ENCODE measurements at regions not wholly inside any gene's neighbourhood (a gene's known extent, or its start where the extent isn't known, plus 50 kb on each side); places are given as distances from the start of the nearest gene placed in this dataset.
A peak's percentile ranks its signal among the peaks of the same experiment; 100 is the strongest.
"Not testable (repeated sequence)": the region's sequence is repeated elsewhere in the genome, so short reads cannot be mapped to it uniquely, and the experiment has no call there.

DNA sequence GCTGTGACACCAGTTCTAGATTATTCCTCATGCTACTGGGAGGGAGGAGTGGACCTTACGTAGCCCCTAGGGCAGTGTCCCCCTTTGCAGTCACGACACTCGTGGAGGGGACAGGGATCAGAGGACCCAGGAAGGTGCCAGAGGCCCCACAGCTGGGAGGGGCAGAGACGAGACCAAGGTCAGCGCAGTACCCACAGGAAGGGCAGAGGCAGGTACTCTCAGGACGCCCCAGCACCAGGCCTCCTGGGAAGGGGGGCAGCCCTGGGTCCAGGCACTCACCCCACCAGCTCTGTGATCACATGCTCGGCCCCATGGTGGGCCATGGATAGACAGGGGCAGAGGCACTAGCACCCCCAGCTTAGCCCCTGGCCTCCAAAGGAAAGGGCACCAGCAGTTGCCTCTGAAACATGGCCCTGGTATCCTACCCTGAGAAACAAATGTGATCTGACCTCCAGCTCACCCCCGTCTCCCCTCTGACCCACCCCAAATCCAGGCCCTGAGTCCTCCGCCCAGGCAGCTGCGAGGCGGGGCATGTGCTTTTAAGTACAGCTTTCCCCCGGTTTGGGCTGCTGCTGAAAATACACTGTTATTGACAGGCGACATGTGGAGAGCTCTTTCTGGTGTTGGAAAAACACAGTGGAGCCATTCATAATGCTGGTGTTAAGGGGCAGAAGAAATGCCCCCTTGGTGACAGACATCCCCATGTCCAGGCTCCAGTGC lies 361.9 kb downstream of the C16orf95 start:
- no peak for DNase-seq (ENCODE audit: low spot score in 2 of 2, unreplicated experiment in 2 of 2)
- TF ChIP-seq, protein P1, sequence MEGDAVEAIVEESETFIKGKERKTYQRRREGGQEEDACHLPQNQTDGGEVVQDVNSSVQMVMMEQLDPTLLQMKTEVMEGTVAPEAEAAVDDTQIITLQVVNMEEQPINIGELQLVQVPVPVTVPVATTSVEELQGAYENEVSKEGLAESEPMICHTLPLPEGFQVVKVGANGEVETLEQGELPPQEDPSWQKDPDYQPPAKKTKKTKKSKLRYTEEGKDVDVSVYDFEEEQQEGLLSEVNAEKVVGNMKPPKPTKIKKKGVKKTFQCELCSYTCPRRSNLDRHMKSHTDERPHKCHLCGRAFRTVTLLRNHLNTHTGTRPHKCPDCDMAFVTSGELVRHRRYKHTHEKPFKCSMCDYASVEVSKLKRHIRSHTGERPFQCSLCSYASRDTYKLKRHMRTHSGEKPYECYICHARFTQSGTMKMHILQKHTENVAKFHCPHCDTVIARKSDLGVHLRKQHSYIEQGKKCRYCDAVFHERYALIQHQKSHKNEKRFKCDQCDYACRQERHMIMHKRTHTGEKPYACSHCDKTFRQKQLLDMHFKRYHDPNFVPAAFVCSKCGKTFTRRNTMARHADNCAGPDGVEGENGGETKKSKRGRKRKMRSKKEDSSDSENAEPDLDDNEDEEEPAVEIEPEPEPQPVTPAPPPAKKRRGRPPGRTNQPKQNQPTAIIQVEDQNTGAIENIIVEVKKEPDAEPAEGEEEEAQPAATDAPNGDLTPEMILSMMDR (IDR thresholded peaks at IDR 0.05; ENCODE audit: unreplicated experiment), result no peak
- Mint-ChIP-seq H3K4me1 (peaks cover 34% of the 10 kb centered on the region), H3K27me3 (ENCODE audit: low read depth) (no peaks in the 10 kb centered on the region), H3K36me3 (no peaks in the 10 kb centered on the region), H3K27ac (no peak overlapping the region), H3K4me3 (no peak overlapping the region), H3K9me3 (peaks cover 10% of the 10 kb centered on the region)

DNA sequence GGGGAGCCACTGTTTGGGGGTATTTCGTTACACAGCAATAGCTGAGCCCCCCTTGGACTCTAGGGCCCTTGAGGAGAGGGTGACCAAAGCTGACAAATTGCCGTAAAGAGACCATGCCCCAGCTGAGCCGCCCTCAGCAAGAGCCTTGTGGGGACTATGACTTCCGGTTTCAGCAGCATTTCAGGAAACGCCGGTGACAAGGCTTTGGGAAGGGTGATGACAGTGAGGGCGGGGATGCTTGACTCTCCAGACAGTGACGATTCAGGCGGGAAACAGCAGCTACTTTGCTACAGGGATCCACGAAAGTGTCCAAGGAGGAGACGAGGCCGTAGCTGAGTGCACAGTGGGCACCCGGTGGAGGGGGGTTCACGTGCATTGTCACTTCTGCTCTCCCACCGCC lies 360.8 kb downstream of the C16orf95 start:
- peaks cover 10% of the 10 kb centered on the region for H3K9me3 Mint-ChIP-seq
- H3K4me3 Mint-ChIP-seq, result no peak overlapping the region
- H3K36me3 Mint-ChIP-seq, result no peaks in the 10 kb centered on the region
- TF ChIP-seq, protein P1 (IDR thresholded peaks at IDR 0.05; ENCODE audit: unreplicated experiment), result no peak
- no peaks in the 10 kb centered on the region for H3K27me3 Mint-ChIP-seq (ENCODE audit: low read depth)
- H3K4me1 Mint-ChIP-seq, result peaks cover 46% of the 10 kb centered on the region
- no peak for DNase-seq (ENCODE audit: low spot score in 2 of 2, unreplicated experiment in 2 of 2)
- no peak overlapping the region for H3K27ac Mint-ChIP-seq

DNA sequence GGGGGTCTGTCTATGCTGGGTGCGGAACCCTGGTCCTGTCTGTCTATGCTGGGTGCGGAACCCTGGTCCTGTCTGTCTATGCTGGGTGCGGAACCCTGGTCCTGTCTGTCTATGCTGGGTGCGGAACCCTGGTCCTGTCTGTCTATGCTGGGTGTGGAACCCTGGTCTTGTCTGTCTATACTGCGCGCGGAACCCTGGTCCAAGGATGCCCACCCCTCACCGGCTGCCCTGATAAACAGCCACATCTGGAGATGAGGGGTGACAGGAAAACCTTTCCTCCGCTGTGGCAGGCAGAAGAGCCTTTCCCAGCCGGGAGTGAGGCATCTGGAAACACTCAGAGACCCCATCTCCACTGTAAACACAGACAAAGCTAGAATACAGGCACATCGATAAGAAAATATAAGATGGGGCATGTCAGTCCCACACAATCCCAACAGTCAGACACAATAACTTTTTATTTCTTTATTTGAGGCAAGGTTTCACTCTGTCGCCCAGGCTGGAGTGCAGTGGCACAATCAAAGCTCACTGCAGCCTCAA lies 359.5 kb downstream of the C16orf95 start:
- H3K27ac Mint-ChIP-seq; H3K27me3 Mint-ChIP-seq (ENCODE audit: low read depth); DNase-seq (ENCODE audit: low spot score in 2 of 2, unreplicated experiment in 2 of 2); H3K4me3 Mint-ChIP-seq; H3K36me3 Mint-ChIP-seq; H3K9me3 Mint-ChIP-seq: not testable (repeated sequence)
- peaks cover 54% of the 10 kb centered on the region for H3K4me1 Mint-ChIP-seq

DNA sequence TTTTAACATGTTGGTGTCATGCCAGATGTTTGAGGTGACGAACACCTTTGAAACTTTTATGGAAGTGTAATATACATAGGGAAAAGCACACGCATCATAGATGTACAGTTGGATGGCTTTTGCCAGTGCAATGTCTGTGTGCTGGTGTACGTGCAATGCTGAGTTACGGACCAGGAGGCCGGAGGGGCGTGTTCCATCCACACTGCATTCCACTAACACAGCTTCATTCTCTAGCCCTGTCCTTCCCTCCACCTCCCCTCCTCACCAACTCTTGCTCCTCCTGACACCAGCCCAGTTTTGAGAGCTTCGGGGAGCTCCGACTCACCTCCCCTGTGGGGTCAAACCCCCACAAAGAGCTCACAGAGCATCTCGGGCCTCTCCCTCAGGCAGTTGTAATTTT lies 358.8 kb downstream of the C16orf95 start:
- peak overlapping the region; percentile 96 for H3K27ac Mint-ChIP-seq
- H3K36me3 Mint-ChIP-seq, result no peaks in the 10 kb centered on the region
- no peak overlapping the region for H3K4me3 Mint-ChIP-seq
- no peaks in the 10 kb centered on the region for H3K9me3 Mint-ChIP-seq
- peaks cover 54% of the 10 kb centered on the region for H3K4me1 Mint-ChIP-seq
- TF ChIP-seq, protein P1 (IDR thresholded peaks at IDR 0.05; ENCODE audit: unreplicated experiment), result no peak
- DNase-seq (ENCODE audit: low spot score in 2 of 2, unreplicated experiment in 2 of 2), result peak in 1 of 2 experiments; percentile 50
- H3K27me3 Mint-ChIP-seq (ENCODE audit: low read depth), result no peaks in the 10 kb centered on the region

DNA sequence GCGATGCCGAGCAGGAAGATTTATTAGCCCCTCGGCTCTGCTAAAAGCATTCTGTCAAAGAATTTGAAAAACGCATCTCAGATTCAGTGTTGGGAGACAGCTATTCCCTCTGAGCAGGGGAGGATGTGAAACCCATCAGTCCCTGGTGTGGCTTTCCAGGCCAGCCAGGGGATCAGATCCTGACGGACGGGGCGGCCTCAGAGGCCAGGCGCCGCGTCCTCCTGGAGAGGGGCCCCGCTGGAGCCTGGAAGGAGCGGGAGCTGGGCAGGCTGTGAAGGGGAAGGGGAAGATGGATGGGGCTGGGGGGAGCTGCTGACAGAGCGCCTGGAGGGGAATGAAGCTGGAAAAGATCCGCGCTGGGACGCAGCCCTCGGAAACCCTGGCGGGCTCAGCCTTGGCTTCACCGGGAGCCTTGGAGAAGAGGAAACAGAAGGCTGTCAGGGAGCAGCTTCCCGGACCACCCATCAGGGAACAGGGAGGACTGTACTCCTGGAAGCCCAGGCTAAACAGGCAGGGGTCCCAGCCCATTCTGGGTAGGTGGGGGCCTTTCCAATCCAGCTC lies 358.0 kb downstream of the C16orf95 start:
- TF ChIP-seq, protein P1 (IDR thresholded peaks at IDR 0.05; ENCODE audit: unreplicated experiment), result no peak
- Mint-ChIP-seq H3K36me3 (no peaks in the 10 kb centered on the region), H3K9me3 (no peaks in the 10 kb centered on the region), H3K27me3 (ENCODE audit: low read depth) (no peaks in the 10 kb centered on the region), H3K4me1 (peaks cover 55% of the 10 kb centered on the region), H3K27ac (peak overlapping the region; percentile 96), H3K4me3 (no peak overlapping the region)
- DNase-seq (ENCODE audit: low spot score in 2 of 2, unreplicated experiment in 2 of 2), result peak; percentile 58 to 79

DNA sequence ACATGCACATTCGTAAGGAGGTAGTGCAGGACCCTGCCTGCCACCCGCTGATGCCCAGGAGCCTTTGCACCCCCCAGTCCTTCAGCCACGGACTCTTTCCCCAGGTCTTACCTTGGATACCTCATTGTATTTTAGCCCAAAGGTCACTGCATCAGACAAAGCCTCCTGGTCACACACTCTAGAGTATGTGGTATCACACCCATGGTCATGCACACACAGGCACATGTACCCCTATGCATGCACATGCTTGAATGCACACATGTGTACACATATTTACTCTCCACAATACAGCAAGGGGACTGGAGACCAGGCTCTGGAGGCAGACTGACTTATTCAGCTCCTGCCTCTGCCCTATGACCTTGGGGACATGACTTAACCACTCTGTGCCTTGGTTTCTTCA lies 357.5 kb downstream of the C16orf95 start:
- Mint-ChIP-seq H3K4me1 (peaks cover 54% of the 10 kb centered on the region), H3K27me3 (ENCODE audit: low read depth) (no peaks in the 10 kb centered on the region), H3K27ac (peak overlapping the region; percentile 67), H3K36me3 (no peaks in the 10 kb centered on the region), H3K4me3 (no peak overlapping the region), H3K9me3 (no peaks in the 10 kb centered on the region)
- DNase-seq (ENCODE audit: low spot score in 2 of 2, unreplicated experiment in 2 of 2), result no peak
- TF ChIP-seq, protein P1 (IDR thresholded peaks at IDR 0.05; ENCODE audit: unreplicated experiment), result no peak
